Ishikawa (cell line): ENCODE measurements at regions not wholly inside any gene's neighbourhood (a gene's known extent, or its start where the extent isn't known, plus 50 kb on each side); places are given as distances from the start of the nearest gene placed in this dataset.

Experiments
- CEBPB ChIP-seq: IDR thresholded peaks from 2 replicates; pipeline ENCODE4 v1.6.1; 2012
- CREB1 ChIP-seq: IDR thresholded peaks from 2 replicates; pipeline ENCODE4 v1.6.1; 2012; ENCODE audit warnings: low read depth
- EGR1 ChIP-seq: IDR thresholded peaks from 2 replicates; pipeline ENCODE4 v1.6.1; 2012
- EP300 ChIP-seq: IDR thresholded peaks from 2 replicates; pipeline ENCODE4 v1.6.1; 2012; ENCODE audit warnings: borderline replicate concordance
- FOXM1 ChIP-seq: IDR thresholded peaks from 2 replicates; pipeline ENCODE4 v1.6.1; 2012; ENCODE audit warnings: low read depth, borderline replicate concordance
- MAX ChIP-seq: IDR thresholded peaks from 2 replicates; pipeline ENCODE4 v1.6.1; 2012
- NFIC ChIP-seq: IDR thresholded peaks from 2 replicates; pipeline ENCODE4 v1.6.1; 2012
- RAD21 ChIP-seq: IDR thresholded peaks from 2 replicates; pipeline ENCODE4 v1.6.1; 2012; ENCODE audit warnings: low read depth
- REST ChIP-seq: IDR thresholded peaks from 2 replicates; pipeline ENCODE4 v1.6.1; 2012; ENCODE audit warnings: low read depth, mild to moderate bottlenecking
- TAF1 ChIP-seq: IDR thresholded peaks from 2 replicates; pipeline ENCODE4 v1.6.1; 2012; ENCODE audit warnings: low read depth, mild to moderate bottlenecking
- TCF12 ChIP-seq: IDR thresholded peaks from 2 replicates; pipeline ENCODE4 v1.6.1; 2012; ENCODE audit warnings: low read depth
- TEAD4 ChIP-seq: IDR thresholded peaks from 2 replicates; pipeline ENCODE4 v1.6.1; 2012
- USF1 ChIP-seq: IDR thresholded peaks from 2 replicates; pipeline ENCODE4 v1.6.1; 2012
- YY1 ChIP-seq: IDR thresholded peaks from 2 replicates; pipeline ENCODE4 v1.6.1; 2012; ENCODE audit warnings: low read depth
- ZBTB7A ChIP-seq: IDR thresholded peaks from 2 replicates; pipeline ENCODE4 v1.6.1; 2012; ENCODE audit warnings: low read depth

- peak; percentile 68 for TF ChIP-seq MAX
- no peak for TF ChIP-seq CEBPB
- no peak for TF ChIP-seq FOXM1
- TF ChIP-seq ZBTB7A = no peak; the same call in 1 of the 2 replicates
- TF ChIP-seq RAD21 = no peak
Observed at GRCh38 chr12:124422142-124422569, 127.3 kb downstream of the RFLNA start.

GRCh38 chr12:124420996-124421674 is 126.2 kb downstream of the RFLNA start:
- TF ChIP-seq EP300 (no peak), TCF12 (no peak)

- TF ChIP-seq YY1 = no peak
- no peak for TF ChIP-seq REST
- TF ChIP-seq FOXM1 = no peak
- no peak for TF ChIP-seq MAX
- TF ChIP-seq EP300 = no peak
- TF ChIP-seq CEBPB = no peak
- TF ChIP-seq EGR1 = no peak
- TF ChIP-seq TAF1 = no peak
- no peak for TF ChIP-seq NFIC
- no peak for TF ChIP-seq USF1
- TF ChIP-seq TEAD4 = no peak
- no peak for TF ChIP-seq RAD21
- TF ChIP-seq ZBTB7A = no peak
Observed at GRCh38 chr12:124420041-124420995, 125.4 kb downstream of the RFLNA start.

- TF ChIP-seq EGR1 (no peak), NFIC (no peak), CEBPB (no peak), FOXM1 (no peak), CREB1 (no peak), RAD21 (no peak), ZBTB7A (no peak), TEAD4 (no peak), REST (no peak), TCF12 (no peak), MAX (no peak), YY1 (no peak), EP300 (no peak), TAF1 (no peak), USF1 (no peak)
Observed at GRCh38 chr12:124419292-124420040, 124.6 kb downstream of the RFLNA start.

GRCh38 chr12:124418791-124419190 is 123.9 kb downstream of the RFLNA start:
- TF ChIP-seq EGR1 (no peak), TAF1 (no peak), MAX (no peak), CEBPB (no peak), CREB1 (no peak), TEAD4 (no peak), RAD21 (no peak), REST (no peak)
